HEK293 (cell line): ENCODE measurements at regions not wholly inside any gene's neighbourhood (a gene's known extent, or its start where the extent isn't known, plus 50 kb on each side); places are given as distances from the start of the nearest gene placed in this dataset.

Experiments used
- CTCF ChIA-PET: fragments of 350-600 bp; formaldehyde crosslinking; extraction: SDS; loops from one replicate; lab custom pipeline; 2021; ENCODE audit warnings: antibody characterized with exemption; lab: Yijun Ruan, JAX
- POLR2A ChIA-PET: fragments of 300-600 bp; formaldehyde crosslinking; extraction: SDS; loops from one replicate; lab custom pipeline; 2020; ENCODE audit warnings: antibody characterized with exemption, inconsistent platforms; lab: Yijun Ruan, JAX
- H3K27ac ChIP-seq: fragments of 200-500 bp; sonication (Bioruptor generic); 2 replicates; pipeline ENCODE4 v1.5.1; 2014; ENCODE audit warnings: low read depth, low read length, control low read depth, inconsistent platforms; ENCODE audit errors: extremely low read depth
- H3K36me3 ChIP-seq, 2 experiments: fragments of 200-500 bp in 1 of 2; sonication (Bioruptor generic) in 1 of 2; 1 replicate in 1 of 2; 2 replicates in 1 of 2; pipeline ENCODE4 v1.5.1; 2014 to 2017; ENCODE audit warnings: inconsistent platforms in 2 of 2, low read length in 2 of 2; ENCODE audit not compliant: control insufficient read depth in 2 of 2, insufficient read depth in 1 of 2
- H3K4me1 ChIP-seq: fragments of 200-500 bp; sonication (Bioruptor generic); 2 replicates; pipeline ENCODE4 v1.5.1; 2014; ENCODE audit warnings: mild to moderate bottlenecking, low read length, inconsistent platforms; ENCODE audit not compliant: control insufficient read depth, insufficient read depth
- H3K4me3 ChIP-seq: 2 replicates; pipeline ENCODE4 v1.5.1; 2011; ENCODE audit warnings: low read depth, mild to moderate bottlenecking, control low read depth, low read length, moderate library complexity
- H3K9me3 ChIP-seq: fragments of 200-500 bp; sonication (Bioruptor generic); 2 replicates; pipeline ENCODE4 v1.5.1; 2014; ENCODE audit warnings: low read depth, low read length, inconsistent platforms; ENCODE audit not compliant: control insufficient read depth, insufficient read depth
- GFI1B ChIP-seq: fragments of 450-650 bp; formaldehyde crosslinking; IDR thresholded peaks from 2 replicates; pipeline ENCODE4 v1.5.1; 2016; ENCODE audit warnings: missing biosample characterization, missing genetic modification characterization
- SCRT2 ChIP-seq: fragments of 450-650 bp; formaldehyde crosslinking; IDR thresholded peaks from 2 replicates; pipeline ENCODE4 v1.5.1; 2016; ENCODE audit warnings: missing biosample characterization, missing genetic modification characterization
- SETDB1 ChIP-seq: IDR thresholded peaks from one replicate; pipeline ENCODE4 v1.6.1; 2017; ENCODE audit warnings: mild to moderate bottlenecking, low read length, moderate library complexity, mixed read lengths; ENCODE audit not compliant: insufficient read length
- ZBTB8A ChIP-seq: fragments of 450-650 bp; formaldehyde crosslinking; IDR thresholded peaks from 2 replicates; pipeline ENCODE4 v1.5.1; 2016; ENCODE audit warnings: missing biosample characterization, missing genetic modification characterization
- ZFP37 ChIP-seq: fragments of 450-650 bp; formaldehyde crosslinking; IDR thresholded peaks from 2 replicates; pipeline ENCODE4 v1.5.1; 2016; ENCODE audit warnings: missing biosample characterization, missing genetic modification characterization
- ZNF132 ChIP-seq: fragments of 450-650 bp; formaldehyde crosslinking; IDR thresholded peaks from 2 replicates; pipeline ENCODE4 v1.5.1; 2017; ENCODE audit warnings: missing biosample characterization, missing genetic modification characterization, borderline replicate concordance
- ZNF155 ChIP-seq: fragments of 450-650 bp; formaldehyde crosslinking; IDR thresholded peaks from 2 replicates; pipeline ENCODE4 v1.5.1; 2016; ENCODE audit warnings: missing biosample characterization, missing genetic modification characterization
- ZNF202 ChIP-seq: fragments of 450-650 bp; formaldehyde crosslinking; IDR thresholded peaks from 2 replicates; pipeline ENCODE4 v1.5.1; 2016; ENCODE audit warnings: missing biosample characterization, missing genetic modification characterization, borderline replicate concordance
- ZNF501 ChIP-seq: fragments of 450-650 bp; formaldehyde crosslinking; IDR thresholded peaks from 2 replicates; pipeline ENCODE4 v1.5.1; 2016; ENCODE audit warnings: missing biosample characterization, missing genetic modification characterization
- ZNF600 ChIP-seq: fragments of 450-650 bp; formaldehyde crosslinking; IDR thresholded peaks from 2 replicates; pipeline ENCODE4 v1.5.1; 2016; ENCODE audit warnings: missing biosample characterization, missing genetic modification characterization
- ZNF664 ChIP-seq: fragments of 450-650 bp; formaldehyde crosslinking; IDR thresholded peaks from 2 replicates; pipeline ENCODE4 v1.5.1; 2016; ENCODE audit warnings: missing biosample characterization, missing genetic modification characterization
- ZNF670 ChIP-seq: fragments of 450-650 bp; formaldehyde crosslinking; IDR thresholded peaks from 2 replicates; pipeline ENCODE4 v1.5.1; 2016; ENCODE audit warnings: missing biosample characterization, missing genetic modification characterization, low read depth
- ZNF791 ChIP-seq: fragments of 450-650 bp; formaldehyde crosslinking; IDR thresholded peaks from 2 replicates; pipeline ENCODE4 v1.5.1; 2016; ENCODE audit warnings: missing biosample characterization, missing genetic modification characterization
- TF ChIP-seq, protein P1 (sequence below): fragments of 450-650 bp; formaldehyde crosslinking; IDR thresholded peaks from 2 replicates; pipeline ENCODE4 v1.5.0; 2017; ENCODE audit warnings: missing biosample characterization, missing genetic modification characterization, borderline replicate concordance
- TF ChIP-seq, protein P2 (sequence below): fragments of 450-650 bp; formaldehyde crosslinking; IDR thresholded peaks from 2 replicates; pipeline ENCODE4 v1.5.1; 2016; ENCODE audit warnings: missing biosample characterization, missing genetic modification characterization, low read depth
- TF ChIP-seq, protein P3 (sequence below): fragments of 450-650 bp; formaldehyde crosslinking; IDR thresholded peaks from 2 replicates; pipeline ENCODE4 v1.5.1; 2016; ENCODE audit warnings: missing biosample characterization, missing genetic modification characterization
- TF ChIP-seq, protein P4 (sequence below): fragments of 450-650 bp; formaldehyde crosslinking; IDR thresholded peaks from 2 replicates; pipeline ENCODE4 v1.5.1; 2016; ENCODE audit warnings: missing biosample characterization, missing genetic modification characterization
- TF ChIP-seq, protein P5 (sequence below): fragments of 450-650 bp; formaldehyde crosslinking; IDR thresholded peaks from 2 replicates; pipeline ENCODE4 v1.5.1; 2016; ENCODE audit warnings: missing biosample characterization, missing genetic modification characterization

DNA sequence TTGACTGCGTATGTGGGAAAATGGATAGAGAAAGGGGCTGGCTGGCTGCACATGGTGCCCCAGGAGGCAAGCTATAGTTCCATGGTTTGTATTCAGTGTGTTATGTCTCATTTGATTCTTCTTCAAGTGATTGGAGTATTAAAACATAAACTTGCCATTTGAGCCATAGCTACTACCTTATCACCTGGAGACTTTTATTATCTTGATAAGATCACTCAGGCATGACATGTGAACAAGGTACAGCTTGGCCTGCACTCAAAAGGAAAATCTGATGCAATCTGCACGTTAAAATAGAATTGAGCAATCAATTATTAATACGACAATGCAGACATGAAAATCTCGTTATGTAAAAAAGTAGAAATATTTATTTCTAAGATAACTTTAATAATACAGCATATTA is 116.9 kb downstream of the RND3 start (continued):
- TF ChIP-seq ZNF664 (tag by site-specific recombination), result no peak
- no peak for TF ChIP-seq ZNF501

DNA sequence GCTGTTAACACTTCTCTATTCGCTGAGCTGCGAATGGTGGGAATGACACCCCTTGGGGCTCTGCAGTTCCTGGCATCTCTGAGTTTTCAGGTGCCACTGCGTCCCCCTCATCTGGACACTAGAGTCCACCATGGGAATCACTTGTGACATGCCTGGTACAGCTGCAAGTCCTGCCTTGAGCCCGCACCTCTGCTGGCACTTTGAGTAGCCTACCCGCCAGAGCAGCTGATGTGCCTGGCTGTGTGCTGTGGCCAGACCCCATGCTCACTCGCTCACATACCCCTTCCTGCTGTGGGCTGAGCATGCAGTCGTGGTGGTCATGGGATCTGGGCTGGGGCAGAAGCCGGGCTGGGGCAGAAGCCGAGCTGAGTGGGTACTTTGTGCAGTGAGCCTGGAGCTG is 117.6 kb downstream of the RND3 start:
- ChIA-PET POLR2A (no interaction called here), CTCF (no interaction called here)
- Histone ChIP-seq H3K27ac (no peak overlapping the region), H3K4me3 (no peak overlapping the region), H3K36me3 (no peaks in the 10 kb centered on the region), H3K4me1 (no peaks in the 10 kb centered on the region), H3K9me3 (no peaks in the 10 kb centered on the region)
- TF ChIP-seq ZNF600 (tag by site-specific recombination) (no peak), ZFP37 (no peak), ZBTB8A (tag by site-specific recombination) (no peak), ZNF670 (tag by site-specific recombination) (no peak), ZNF664 (tag by site-specific recombination) (no peak)

DNA sequence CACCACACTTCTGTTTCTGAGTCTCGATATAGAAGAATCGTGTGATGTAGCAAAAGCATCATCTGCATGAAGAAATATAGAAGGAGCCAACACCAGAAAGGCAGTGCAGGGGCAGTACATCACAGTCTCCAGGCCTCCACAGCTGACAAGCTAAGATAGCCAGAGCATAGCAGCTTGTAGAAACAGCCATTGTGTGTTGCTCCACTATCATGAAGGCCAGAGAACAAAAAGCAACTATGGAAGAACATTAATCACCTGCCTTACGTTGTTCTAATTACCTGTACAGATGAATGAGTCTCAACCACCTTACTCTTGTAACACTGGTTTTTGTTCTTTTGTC is 129.0 kb downstream of the RND3 start:
- Histone ChIP-seq H3K9me3 (no peaks in the 10 kb centered on the region), H3K27ac (no peak overlapping the region), H3K4me1 (no peaks in the 10 kb centered on the region), H3K4me3 (no peak overlapping the region), H3K36me3 (no peaks in the 10 kb centered on the region)
- POLR2A ChIA-PET, result no interaction called here
- TF ChIP-seq ZNF202 (tag by site-specific recombination), result no peak
- TF ChIP-seq SCRT2 (tag by site-specific recombination), result no peak
- TF ChIP-seq, protein P1, sequence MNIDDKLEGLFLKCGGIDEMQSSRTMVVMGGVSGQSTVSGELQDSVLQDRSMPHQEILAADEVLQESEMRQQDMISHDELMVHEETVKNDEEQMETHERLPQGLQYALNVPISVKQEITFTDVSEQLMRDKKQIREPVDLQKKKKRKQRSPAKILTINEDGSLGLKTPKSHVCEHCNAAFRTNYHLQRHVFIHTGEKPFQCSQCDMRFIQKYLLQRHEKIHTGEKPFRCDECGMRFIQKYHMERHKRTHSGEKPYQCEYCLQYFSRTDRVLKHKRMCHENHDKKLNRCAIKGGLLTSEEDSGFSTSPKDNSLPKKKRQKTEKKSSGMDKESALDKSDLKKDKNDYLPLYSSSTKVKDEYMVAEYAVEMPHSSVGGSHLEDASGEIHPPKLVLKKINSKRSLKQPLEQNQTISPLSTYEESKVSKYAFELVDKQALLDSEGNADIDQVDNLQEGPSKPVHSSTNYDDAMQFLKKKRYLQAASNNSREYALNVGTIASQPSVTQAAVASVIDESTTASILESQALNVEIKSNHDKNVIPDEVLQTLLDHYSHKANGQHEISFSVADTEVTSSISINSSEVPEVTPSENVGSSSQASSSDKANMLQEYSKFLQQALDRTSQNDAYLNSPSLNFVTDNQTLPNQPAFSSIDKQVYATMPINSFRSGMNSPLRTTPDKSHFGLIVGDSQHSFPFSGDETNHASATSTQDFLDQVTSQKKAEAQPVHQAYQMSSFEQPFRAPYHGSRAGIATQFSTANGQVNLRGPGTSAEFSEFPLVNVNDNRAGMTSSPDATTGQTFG (tag by site-specific recombination), result no peak
- no peak for TF ChIP-seq SETDB1
- no peak for TF ChIP-seq ZNF791 (tag by site-specific recombination)
- TF ChIP-seq, protein P2, sequence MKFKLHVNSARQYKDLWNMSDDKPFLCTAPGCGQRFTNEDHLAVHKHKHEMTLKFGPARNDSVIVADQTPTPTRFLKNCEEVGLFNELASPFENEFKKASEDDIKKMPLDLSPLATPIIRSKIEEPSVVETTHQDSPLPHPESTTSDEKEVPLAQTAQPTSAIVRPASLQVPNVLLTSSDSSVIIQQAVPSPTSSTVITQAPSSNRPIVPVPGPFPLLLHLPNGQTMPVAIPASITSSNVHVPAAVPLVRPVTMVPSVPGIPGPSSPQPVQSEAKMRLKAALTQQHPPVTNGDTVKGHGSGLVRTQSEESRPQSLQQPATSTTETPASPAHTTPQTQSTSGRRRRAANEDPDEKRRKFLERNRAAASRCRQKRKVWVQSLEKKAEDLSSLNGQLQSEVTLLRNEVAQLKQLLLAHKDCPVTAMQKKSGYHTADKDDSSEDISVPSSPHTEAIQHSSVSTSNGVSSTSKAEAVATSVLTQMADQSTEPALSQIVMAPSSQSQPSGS (tag by site-specific recombination), result no peak
- no peak for TF ChIP-seq ZNF132 (tag by site-specific recombination)
- CTCF ChIA-PET, result no interaction called here

DNA sequence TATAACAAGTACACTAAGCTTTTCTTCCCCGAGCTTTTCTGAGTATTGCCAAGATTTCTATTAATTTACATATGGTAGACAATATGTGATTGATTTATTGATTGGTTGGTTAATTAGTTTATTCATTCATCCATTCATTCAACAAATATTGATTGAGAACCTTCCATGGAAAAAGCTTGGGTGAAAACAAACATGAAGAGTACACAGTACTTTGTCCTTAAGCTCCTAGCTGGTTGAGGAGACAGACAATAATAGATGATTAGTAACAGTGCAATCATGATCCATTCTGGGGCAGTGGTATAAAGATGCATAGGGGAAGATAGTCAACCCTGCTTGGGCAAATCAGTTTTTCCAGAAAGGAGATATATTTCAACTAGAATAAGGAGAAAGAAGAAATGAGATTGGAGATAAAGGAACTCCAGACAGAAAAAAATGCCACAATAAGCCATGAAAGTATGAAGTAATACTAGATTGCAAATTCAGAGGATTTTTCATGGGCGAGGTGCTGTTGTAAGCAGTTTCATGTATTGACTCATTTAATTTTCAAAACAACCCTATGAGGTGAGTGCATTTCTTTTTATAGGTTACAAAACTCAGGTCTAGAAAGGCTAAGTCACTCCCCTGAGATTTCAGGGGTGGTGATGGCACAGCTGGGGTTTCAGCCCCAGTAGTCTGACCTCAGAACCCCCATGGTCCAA is 129.5 kb downstream of the RND3 start:
- no peaks in the 10 kb centered on the region for H3K4me1 ChIP-seq
- POLR2A ChIA-PET, result no interaction called here
- H3K27ac ChIP-seq, result no peak overlapping the region
- CTCF ChIA-PET, result interaction anchor here (0.6 kb wide), 1 partner anchor 1550 kb away, joined by 3 read pairs; no protein-coding TSS in a partner anchor
- H3K4me3 ChIP-seq, result no peak overlapping the region
- H3K36me3 ChIP-seq, result no peaks in the 10 kb centered on the region
- H3K9me3 ChIP-seq, result no peaks in the 10 kb centered on the region
- TF ChIP-seq, protein P3, sequence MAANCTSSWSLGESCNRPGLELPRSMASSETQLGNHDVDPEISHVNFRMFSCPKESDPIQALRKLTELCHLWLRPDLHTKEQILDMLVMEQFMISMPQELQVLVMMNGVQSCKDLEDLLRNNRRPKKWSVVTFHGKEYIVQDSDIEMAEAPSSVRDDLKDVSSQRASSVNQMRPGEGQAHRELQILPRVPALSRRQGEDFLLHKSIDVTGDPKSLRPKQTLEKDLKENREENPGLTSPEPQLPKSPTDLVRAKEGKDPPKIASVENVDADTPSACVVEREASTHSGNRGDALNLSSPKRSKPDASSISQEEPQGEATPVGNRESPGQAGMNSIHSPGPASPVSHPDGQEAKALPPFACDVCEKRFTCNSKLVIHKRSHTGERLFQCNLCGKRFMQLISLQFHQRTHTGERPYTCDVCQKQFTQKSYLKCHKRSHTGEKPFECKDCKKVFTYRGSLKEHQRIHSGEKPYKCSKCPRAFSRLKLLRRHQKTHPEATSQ (tag by site-specific recombination), result no peak
- TF ChIP-seq, protein P4, sequence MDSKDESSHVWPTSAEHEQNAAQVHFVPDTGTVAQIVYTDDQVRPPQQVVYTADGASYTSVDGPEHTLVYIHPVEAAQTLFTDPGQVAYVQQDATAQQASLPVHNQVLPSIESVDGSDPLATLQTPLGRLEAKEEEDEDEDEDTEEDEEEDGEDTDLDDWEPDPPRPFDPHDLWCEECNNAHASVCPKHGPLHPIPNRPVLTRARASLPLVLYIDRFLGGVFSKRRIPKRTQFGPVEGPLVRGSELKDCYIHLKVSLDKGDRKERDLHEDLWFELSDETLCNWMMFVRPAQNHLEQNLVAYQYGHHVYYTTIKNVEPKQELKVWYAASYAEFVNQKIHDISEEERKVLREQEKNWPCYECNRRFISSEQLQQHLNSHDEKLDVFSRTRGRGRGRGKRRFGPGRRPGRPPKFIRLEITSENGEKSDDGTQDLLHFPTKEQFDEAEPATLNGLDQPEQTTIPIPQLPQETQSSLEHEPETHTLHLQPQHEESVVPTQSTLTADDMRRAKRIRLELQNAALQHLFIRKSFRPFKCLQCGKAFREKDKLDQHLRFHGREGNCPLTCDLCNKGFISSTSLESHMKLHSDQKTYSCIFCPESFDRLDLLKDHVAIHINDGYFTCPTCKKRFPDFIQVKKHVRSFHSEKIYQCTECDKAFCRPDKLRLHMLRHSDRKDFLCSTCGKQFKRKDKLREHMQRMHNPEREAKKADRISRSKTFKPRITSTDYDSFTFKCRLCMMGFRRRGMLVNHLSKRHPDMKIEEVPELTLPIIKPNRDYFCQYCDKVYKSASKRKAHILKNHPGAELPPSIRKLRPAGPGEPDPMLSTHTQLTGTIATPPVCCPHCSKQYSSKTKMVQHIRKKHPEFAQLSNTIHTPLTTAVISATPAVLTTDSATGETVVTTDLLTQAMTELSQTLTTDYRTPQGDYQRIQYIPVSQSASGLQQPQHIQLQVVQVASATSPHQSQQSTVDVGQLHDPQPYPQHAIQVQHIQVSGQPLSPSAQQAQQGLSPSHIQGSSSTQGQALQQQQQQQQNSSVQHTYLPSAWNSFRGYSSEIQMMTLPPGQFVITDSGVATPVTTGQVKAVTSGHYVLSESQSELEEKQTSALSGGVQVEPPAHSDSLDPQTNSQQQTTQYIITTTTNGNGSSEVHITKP (tag by site-specific recombination), result no peak
- TF ChIP-seq ZNF155 (tag by site-specific recombination), result no peak
- no peak for TF ChIP-seq GFI1B (tag by site-specific recombination)
- TF ChIP-seq, protein P5, sequence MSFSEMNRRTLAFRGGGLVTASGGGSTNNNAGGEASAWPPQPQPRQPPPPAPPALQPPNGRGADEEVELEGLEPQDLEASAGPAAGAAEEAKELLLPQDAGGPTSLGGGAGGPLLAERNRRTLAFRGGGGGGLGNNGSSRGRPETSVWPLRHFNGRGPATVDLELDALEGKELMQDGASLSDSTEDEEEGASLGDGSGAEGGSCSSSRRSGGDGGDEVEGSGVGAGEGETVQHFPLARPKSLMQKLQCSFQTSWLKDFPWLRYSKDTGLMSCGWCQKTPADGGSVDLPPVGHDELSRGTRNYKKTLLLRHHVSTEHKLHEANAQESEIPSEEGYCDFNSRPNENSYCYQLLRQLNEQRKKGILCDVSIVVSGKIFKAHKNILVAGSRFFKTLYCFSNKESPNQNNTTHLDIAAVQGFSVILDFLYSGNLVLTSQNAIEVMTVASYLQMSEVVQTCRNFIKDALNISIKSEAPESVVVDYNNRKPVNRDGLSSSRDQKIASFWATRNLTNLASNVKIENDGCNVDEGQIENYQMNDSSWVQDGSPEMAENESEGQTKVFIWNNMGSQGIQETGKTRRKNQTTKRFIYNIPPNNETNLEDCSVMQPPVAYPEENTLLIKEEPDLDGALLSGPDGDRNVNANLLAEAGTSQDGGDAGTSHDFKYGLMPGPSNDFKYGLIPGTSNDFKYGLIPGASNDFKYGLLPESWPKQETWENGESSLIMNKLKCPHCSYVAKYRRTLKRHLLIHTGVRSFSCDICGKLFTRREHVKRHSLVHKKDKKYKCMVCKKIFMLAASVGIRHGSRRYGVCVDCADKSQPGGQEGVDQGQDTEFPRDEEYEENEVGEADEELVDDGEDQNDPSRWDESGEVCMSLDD (tag by site-specific recombination), result no peak
